ENCODE measurements at regions not wholly inside any gene's neighbourhood (a gene's known extent, or its start where the extent isn't known, plus 50 kb on each side); places are given as distances from the start of the nearest gene placed in this dataset.

DNA sequence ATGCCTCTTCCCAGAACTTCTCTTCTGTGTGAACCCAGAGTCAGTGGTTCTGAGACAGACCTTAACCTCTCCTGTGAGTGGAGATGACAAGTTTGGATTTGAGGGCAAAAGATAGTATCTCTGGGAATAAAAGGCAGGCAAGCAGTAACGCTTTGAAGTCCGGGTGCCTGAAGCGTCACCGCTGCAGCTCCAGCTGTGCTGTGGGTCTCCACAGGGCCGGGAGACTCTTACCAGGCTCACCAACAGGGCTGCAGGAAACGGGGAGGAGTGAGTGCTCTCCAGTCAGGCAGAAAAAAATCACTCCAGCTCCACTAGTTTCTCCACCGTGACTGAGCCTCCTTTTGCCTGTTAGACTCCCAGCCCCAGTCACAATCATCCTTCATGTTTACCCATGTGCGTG, 79.7 kb upstream of the MAP4K4 start:
- DNase-seq (ENCODE audit: low spot score) (no peak), ATAC-seq (ENCODE audit: low FRiP score) (no peak)
- TF ChIP-seq, protein P1, sequence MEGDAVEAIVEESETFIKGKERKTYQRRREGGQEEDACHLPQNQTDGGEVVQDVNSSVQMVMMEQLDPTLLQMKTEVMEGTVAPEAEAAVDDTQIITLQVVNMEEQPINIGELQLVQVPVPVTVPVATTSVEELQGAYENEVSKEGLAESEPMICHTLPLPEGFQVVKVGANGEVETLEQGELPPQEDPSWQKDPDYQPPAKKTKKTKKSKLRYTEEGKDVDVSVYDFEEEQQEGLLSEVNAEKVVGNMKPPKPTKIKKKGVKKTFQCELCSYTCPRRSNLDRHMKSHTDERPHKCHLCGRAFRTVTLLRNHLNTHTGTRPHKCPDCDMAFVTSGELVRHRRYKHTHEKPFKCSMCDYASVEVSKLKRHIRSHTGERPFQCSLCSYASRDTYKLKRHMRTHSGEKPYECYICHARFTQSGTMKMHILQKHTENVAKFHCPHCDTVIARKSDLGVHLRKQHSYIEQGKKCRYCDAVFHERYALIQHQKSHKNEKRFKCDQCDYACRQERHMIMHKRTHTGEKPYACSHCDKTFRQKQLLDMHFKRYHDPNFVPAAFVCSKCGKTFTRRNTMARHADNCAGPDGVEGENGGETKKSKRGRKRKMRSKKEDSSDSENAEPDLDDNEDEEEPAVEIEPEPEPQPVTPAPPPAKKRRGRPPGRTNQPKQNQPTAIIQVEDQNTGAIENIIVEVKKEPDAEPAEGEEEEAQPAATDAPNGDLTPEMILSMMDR (IDR thresholded peaks at IDR 0.05), result no peak

GRCh38 chr2:101617188-101617587, 80.3 kb upstream of the MAP4K4 start:
- DNase-seq (ENCODE audit: low spot score), result no peak
- no peak for ATAC-seq (ENCODE audit: low FRiP score)
- TF ChIP-seq, protein P1 (IDR thresholded peaks at IDR 0.05), result no peak

GRCh38 chr2:101614127-101614759, 83.3 kb upstream of the MAP4K4 start:
- ATAC-seq (ENCODE audit: low FRiP score), result no peak
- TF ChIP-seq, protein P1 (IDR thresholded peaks at IDR 0.05), result no peak
- DNase-seq (ENCODE audit: low spot score), result no peak

GRCh38 chr2:101613056-101613704, 84.3 kb upstream of the MAP4K4 start:
- TF ChIP-seq, protein P1 (IDR thresholded peaks at IDR 0.05), result no peak
- DNase-seq (ENCODE audit: low spot score) (no peak), ATAC-seq (ENCODE audit: low FRiP score) (no peak)

DNA sequence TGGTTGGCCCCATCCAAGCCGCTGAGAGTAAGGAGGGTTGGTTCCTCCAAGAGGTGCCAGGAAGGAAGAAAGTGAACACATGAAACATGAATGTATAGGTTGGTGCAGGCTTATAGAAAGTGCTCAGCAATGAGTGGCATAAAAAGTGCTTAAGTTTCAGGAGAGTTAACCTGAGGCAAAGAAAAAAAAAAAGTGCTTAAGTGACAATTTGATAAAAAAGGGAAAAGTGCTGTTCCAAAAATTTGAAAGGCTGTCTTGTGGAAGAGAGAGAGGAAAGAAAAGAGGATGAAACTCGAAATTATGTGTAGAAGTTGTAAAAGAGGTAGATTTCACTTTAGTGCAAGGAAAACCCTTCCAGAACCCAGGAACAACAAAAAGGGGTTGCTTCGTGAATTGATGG, 85.5 kb upstream of the MAP4K4 start:
- no peak for ATAC-seq (ENCODE audit: low FRiP score)
- no peak for DNase-seq (ENCODE audit: low spot score)
- TF ChIP-seq, protein P1 (IDR thresholded peaks at IDR 0.05), result no peak

DNA sequence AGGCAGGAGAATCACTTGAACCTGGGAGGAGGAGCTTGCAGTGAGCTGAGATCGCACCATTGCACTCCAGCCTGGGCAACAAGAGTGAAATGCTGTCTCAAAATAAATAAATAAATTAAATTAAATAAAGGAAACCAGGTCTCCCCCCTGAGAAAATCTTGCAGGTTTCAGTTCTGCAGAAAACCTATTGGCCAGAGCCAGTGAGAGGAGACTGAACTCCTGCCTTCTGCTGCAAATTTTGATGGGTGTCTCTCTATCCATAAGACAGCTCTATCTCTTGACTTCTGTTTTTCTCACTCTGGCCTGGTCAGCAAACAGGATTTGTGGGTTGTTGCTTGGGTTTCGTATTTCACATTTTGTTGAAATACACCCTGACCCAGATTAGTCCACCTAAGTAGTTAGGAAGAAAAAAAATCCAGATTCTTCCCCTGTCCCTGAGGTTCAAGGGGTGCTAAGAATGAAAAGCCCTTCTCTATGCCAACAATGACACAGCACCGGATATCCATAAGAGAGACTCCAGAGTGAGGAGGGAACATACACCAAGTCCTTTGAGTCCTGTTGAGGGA, 86.7 kb upstream of the MAP4K4 start:
- no peak for DNase-seq (ENCODE audit: low spot score)
- ATAC-seq (ENCODE audit: low FRiP score), result no peak
- TF ChIP-seq, protein P1 (IDR thresholded peaks at IDR 0.05), result no peak

DNA sequence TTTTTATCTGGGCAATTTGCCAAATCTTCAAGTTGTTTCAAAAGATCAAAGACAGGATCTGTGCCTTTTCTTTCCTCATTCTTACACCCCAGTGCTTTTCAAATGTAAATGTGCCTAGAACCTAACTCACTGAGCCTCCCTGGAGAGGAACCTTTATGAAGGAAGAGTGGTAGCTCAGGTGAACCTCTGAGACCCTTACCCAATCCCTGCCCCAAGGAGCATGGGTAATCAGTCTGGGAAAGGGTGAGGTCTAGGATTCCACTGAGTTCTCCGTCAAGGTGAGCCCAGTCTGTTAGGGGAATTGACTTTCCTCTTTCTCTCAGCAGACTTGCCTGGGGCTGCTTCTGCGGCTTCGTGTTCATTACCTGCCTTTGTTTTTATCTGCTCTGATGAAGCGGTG, 88.1 kb upstream of the MAP4K4 start:
- ATAC-seq (ENCODE audit: low FRiP score) (no peak), DNase-seq (ENCODE audit: low spot score) (no peak)
- TF ChIP-seq, protein P1 (IDR thresholded peaks at IDR 0.05), result no peak

Data from omental fat pad (tissue), 3 donors.